Liver (tissue), 8 donors: ENCODE measurements at regions not wholly inside any gene's neighbourhood (a gene's known extent, or its start where the extent isn't known, plus 50 kb on each side); places are given as distances from the start of the nearest gene placed in this dataset.

Experiments used
- DNase-seq: peaks from one replicate; pipeline ENCODE4 v3.0.0-alpha.2; 2017; ENCODE audit warnings: low spot score
- H3K27ac ChIP-seq, 2 donors: one replicate each; pipeline ENCODE4 v1.7.0; 2013; ENCODE audit warnings: inconsistent platforms in 2 of 2, low read length in 2 of 2, control low read depth in 1 of 2, low read depth in 1 of 2, mild to moderate bottlenecking in 1 of 2
- H3K27me3 ChIP-seq, 4 donors: one replicate each; pipeline versions ENCODE4 v1.6.1 to v1.7.0; 2013; ENCODE audit warnings: low read length in 3 of 4, inconsistent platforms in 1 of 4, mild to moderate bottlenecking in 1 of 4, moderate library complexity in 1 of 4; ENCODE audit not compliant: control insufficient read depth in 4 of 4, insufficient read depth in 4 of 4
- H3K36me3 ChIP-seq, 4 donors: one replicate each; pipeline versions ENCODE4 v1.6.1 to v1.7.0; 2013; ENCODE audit warnings: low read length in 3 of 4, mild to moderate bottlenecking in 3 of 4, low read depth in 1 of 4, moderate library complexity in 1 of 4; ENCODE audit not compliant: control insufficient read depth in 4 of 4, insufficient read depth in 3 of 4
- H3K4me1 ChIP-seq, 4 donors: one replicate each; pipeline versions ENCODE4 v1.6.1 to v1.7.0; 2013; ENCODE audit warnings: low read length in 3 of 4, mild to moderate bottlenecking in 3 of 4, moderate library complexity in 1 of 4; ENCODE audit not compliant: control insufficient read depth in 4 of 4, insufficient read depth in 4 of 4
- H3K4me3 ChIP-seq, 3 donors: one replicate each; pipeline versions ENCODE4 v1.6.1 to v1.7.0; 2013; ENCODE audit warnings: low read length in 3 of 3, control low read depth in 1 of 3, low read depth in 1 of 3, mild to moderate bottlenecking in 1 of 3
- H3K9ac ChIP-seq, 2 donors: one replicate each; pipeline ENCODE4 v1.7.0; 2013; ENCODE audit warnings: low read length in 2 of 2, mild to moderate bottlenecking in 2 of 2, moderate library complexity in 2 of 2, control low read depth in 1 of 2, low read depth in 1 of 2
- H3K9me3 ChIP-seq, 4 donors: one replicate each; pipeline versions ENCODE4 v1.6.1 to v1.7.0; 2013; ENCODE audit warnings: low read length in 3 of 4; ENCODE audit not compliant: control insufficient read depth in 4 of 4
- ATF3 ChIP-seq: IDR thresholded peaks from 2 replicates; pipeline ENCODE4 v1.6.1; 2016; ENCODE audit warnings: antibody characterized with exemption
- CTCF ChIP-seq: fragments of 150-350 bp; IDR thresholded peaks from 2 replicates; pipeline ENCODE4 v1.5.1; 2017; ENCODE audit warnings: improper control_type of control experiment, low read depth, low read length; ENCODE audit not compliant: missing input control
- EGR1 ChIP-seq, 2 donors: IDR thresholded peaks; 2 replicates each; pipeline ENCODE4 v1.6.1; 2016 to 2018; ENCODE audit warnings: antibody characterized with exemption in 2 of 2, low read depth in 2 of 2
- FOXA1 ChIP-seq: IDR thresholded peaks from 2 replicates; pipeline ENCODE4 v1.6.1; 2016; ENCODE audit warnings: antibody characterized with exemption
- FOXA2 ChIP-seq: IDR thresholded peaks from 2 replicates; pipeline ENCODE4 v1.6.1; 2016; ENCODE audit warnings: antibody characterized with exemption
- GABPA ChIP-seq, 2 donors: IDR thresholded peaks in 1 of 2; conservative IDR thresholded peaks in 1 of 2; 2 replicates each; pipeline ENCODE4 v1.6.1; 2016; ENCODE audit warnings: antibody characterized with exemption in 2 of 2, mild to moderate bottlenecking in 1 of 2, moderate library complexity in 1 of 2
- HNF4A ChIP-seq, 2 donors: conservative IDR thresholded peaks; 2 replicates each; pipeline ENCODE4 v1.6.1; 2016; ENCODE audit warnings: antibody characterized with exemption in 2 of 2, mild to moderate bottlenecking in 2 of 2
- HNF4G ChIP-seq: IDR thresholded peaks from 2 replicates; pipeline ENCODE4 v1.6.1; 2016; ENCODE audit warnings: antibody characterized with exemption
- JUND ChIP-seq, 2 donors: IDR thresholded peaks; 2 replicates each; pipeline ENCODE4 v1.6.1; 2016; ENCODE audit warnings: antibody characterized with exemption in 2 of 2
- MAX ChIP-seq: IDR thresholded peaks from 2 replicates; pipeline ENCODE4 v1.6.1; 2016; ENCODE audit warnings: antibody characterized with exemption
- NR2F2 ChIP-seq: IDR thresholded peaks from 2 replicates; pipeline ENCODE4 v1.6.1; 2016; ENCODE audit warnings: antibody characterized with exemption
- RAD21 ChIP-seq, 2 donors: IDR thresholded peaks; 2 replicates each; pipeline ENCODE4 v1.6.1; 2016; ENCODE audit warnings: antibody characterized with exemption in 2 of 2, mild to moderate bottlenecking in 2 of 2
- REST ChIP-seq: IDR thresholded peaks from 2 replicates; pipeline ENCODE4 v1.6.1; 2016; ENCODE audit warnings: antibody characterized with exemption, mild to moderate bottlenecking
- RXRA ChIP-seq, 2 donors: IDR thresholded peaks; 2 replicates each; pipeline ENCODE4 v1.6.1; 2017 to 2018; ENCODE audit warnings: antibody characterized with exemption in 2 of 2, mild to moderate bottlenecking in 1 of 2
- SP1 ChIP-seq: IDR thresholded peaks from 2 replicates; pipeline ENCODE4 v1.6.1; 2018; ENCODE audit warnings: antibody characterized with exemption, mild to moderate bottlenecking
- TAF1 ChIP-seq: conservative IDR thresholded peaks from 2 replicates; pipeline ENCODE4 v1.6.1; 2016; ENCODE audit warnings: antibody characterized with exemption, mild to moderate bottlenecking
- YY1 ChIP-seq: IDR thresholded peaks from 2 replicates; pipeline ENCODE4 v1.6.1; 2016; ENCODE audit warnings: antibody characterized with exemption, mild to moderate bottlenecking
- ZBTB33 ChIP-seq: IDR thresholded peaks from 2 replicates; pipeline ENCODE4 v1.6.1; 2016; ENCODE audit warnings: antibody characterized with exemption
- WGBS: extraction: QIAGEN DNeasy Blood & Tissue Kit; methylation state at CpG from one replicate; pipeline ENCODE4 v1.1.7; 2013; 5-methylcytosine and 5-hydroxymethylcytosine counted together
- donor health status: healthy.
- donor health status: healthy.
- donor health status: healthy.
- donor health status: healthy.
- donor health status: healthy.

- Histone ChIP-seq H3K27ac (no peak overlapping the region), H3K27me3 (no peaks in the 10 kb centered on the region), H3K36me3 (no peaks in the 10 kb centered on the region), H3K4me3 (no peak overlapping the region), H3K4me1 (no peaks in the 10 kb centered on the region), H3K9ac (no peak overlapping the region), H3K9me3 (no peaks in the 10 kb centered on the region)
- DNase-seq: no peak
- TF ChIP-seq FOXA2 (no peak), RXRA (IDR thresholded peaks at IDR 0.05) (no peak), TAF1 (no peak), ZBTB33 (no peak), REST (no peak), CTCF (no peak), SP1 (no peak), RAD21 (IDR thresholded peaks at IDR 0.05) (no peak)
- 87% methylated on average over 6 of the region's 6 CpGs for WGBS
Observed at GRCh38 chr5:131019601-131020315, 145.3 kb downstream of the HINT1 start.

- H3K4me3 ChIP-seq: no peak overlapping the region
- no peak overlapping the region for H3K9ac ChIP-seq
- no peak overlapping the region for H3K27ac ChIP-seq
- 41% methylated on average over 1 of the region's 1 CpG for WGBS
- no peaks in the 10 kb centered on the region for H3K4me1 ChIP-seq
- H3K9me3 ChIP-seq: no peaks in the 10 kb centered on the region
- H3K27me3 ChIP-seq: no peaks in the 10 kb centered on the region
- no peaks in the 10 kb centered on the region for H3K36me3 ChIP-seq
- DNase-seq: no peak
- TF ChIP-seq NR2F2: no peak
- no peak for TF ChIP-seq CTCF
- no peak for TF ChIP-seq HNF4A (conservative IDR thresholded peaks at IDR 0.05)
- TF ChIP-seq EGR1 (IDR thresholded peaks at IDR 0.05; ENCODE audit: low read depth in 2 of 2): no peak
- no peak for TF ChIP-seq RAD21 (IDR thresholded peaks at IDR 0.05)
- TF ChIP-seq FOXA1: no peak
- TF ChIP-seq REST: no peak
- no peak for TF ChIP-seq HNF4G
- TF ChIP-seq SP1: no peak
- no peak for TF ChIP-seq RXRA (IDR thresholded peaks at IDR 0.05)
- TF ChIP-seq GABPA (IDR thresholded peaks at IDR 0.05 in 1 of 2, conservative IDR thresholded peaks at IDR 0.05 in 1 of 2): no peak
- no peak for TF ChIP-seq FOXA2
- TF ChIP-seq JUND (IDR thresholded peaks at IDR 0.05): no peak
- TF ChIP-seq MAX: no peak
- TF ChIP-seq YY1: no peak
- no peak for TF ChIP-seq ATF3
Observed at GRCh38 chr5:131019111-131019510, 145.9 kb downstream of the HINT1 start.
